NCI-H187 (cell line): ENCODE measurements at regions not wholly inside any gene's neighbourhood (a gene's known extent, or its start where the extent isn't known, plus 50 kb on each side); places are given as distances from the start of the nearest gene placed in this dataset.

Source experiments
- DNase-seq, 2 experiments: peaks; one replicate each; lab custom pipeline; 2025; lab: John Stamatoyannopoulos, UW

- no peak for DNase-seq
Measured at GRCh38 chr1:118717893-118718292, 270.2 kb downstream of the TBX15 start.

DNA sequence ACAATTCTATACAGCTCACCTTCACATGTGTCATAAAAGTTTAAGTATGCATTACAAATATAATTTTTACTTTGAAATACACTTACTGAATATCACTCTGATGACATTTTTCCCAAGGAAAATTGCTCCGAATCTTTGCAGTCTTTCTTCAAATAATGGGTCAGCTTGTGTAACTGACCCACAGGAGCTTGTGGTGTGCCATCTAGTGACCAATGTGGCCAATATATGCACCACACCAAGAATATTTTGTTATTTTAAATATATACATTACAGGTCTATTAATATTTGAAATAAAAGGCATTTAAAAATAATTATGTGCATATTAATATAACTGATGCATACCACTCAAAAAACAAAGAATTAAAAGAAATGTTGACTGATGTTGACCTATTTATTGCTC is 271.4 kb downstream of the TBX15 start:
- DNase-seq, result no peak

- no peak for DNase-seq
Measured at GRCh38 chr1:118711356-118711755, 276.8 kb downstream of the TBX15 start.

DNA sequence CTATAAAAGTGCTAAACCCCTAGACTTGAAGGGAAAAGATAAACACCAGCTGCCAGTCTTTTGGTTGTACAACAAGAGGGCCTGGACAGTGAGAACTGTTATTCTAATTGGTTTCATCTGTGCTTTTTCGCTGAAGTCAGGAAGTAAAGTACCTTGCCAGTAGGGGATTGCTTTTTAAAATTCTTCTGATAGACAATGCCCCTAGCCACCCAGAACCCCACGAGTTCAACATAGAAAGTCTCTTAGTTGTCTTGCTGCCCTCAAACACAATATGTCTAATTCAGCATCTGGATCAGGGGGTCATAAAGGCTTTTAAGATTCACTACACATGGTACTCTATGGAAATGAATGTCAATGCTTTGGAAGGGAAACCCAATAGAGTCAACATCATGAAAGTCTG is 289.2 kb downstream of the TBX15 start:
- DNase-seq, result no peak

DNA sequence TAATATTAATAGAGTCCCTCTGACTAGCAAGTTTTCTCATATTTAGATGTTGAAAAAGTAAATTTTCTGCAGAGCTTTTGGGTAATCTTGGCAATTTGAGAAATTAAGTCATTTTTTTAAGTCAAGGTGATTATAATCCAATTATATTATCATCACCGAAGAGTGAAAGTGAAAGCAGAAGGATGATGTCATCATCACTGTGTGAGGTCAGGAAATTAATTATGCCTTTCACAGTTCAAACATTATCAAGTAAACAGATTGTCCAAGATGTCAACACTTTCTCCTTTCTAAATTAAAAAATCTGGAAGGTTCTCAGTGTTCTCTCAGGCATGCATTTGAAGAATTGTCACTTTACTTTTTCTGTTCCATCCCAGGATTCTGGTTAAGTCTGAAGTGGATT is 296.0 kb downstream of the TBX15 start:
- DNase-seq, result no peak

DNA sequence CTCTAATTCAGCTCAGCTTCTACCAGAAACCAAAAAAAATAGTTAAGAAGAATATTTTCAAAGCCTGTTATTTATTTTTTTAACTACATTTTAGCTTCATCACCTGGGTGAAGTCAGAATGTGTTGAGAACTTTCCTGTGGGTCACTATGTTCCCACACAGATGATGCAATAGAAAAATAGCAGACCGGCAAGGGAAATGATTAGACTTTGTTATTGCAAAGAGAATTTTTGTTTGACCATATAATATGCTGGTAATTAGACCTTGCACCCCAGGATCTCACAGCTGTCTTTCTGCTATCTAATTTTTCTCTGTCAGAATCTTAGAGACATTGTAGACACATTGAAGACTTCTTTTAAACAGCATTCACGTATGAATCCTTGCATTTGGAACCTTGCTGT is 299.3 kb downstream of the TBX15 start:
- no peak for DNase-seq

DNA sequence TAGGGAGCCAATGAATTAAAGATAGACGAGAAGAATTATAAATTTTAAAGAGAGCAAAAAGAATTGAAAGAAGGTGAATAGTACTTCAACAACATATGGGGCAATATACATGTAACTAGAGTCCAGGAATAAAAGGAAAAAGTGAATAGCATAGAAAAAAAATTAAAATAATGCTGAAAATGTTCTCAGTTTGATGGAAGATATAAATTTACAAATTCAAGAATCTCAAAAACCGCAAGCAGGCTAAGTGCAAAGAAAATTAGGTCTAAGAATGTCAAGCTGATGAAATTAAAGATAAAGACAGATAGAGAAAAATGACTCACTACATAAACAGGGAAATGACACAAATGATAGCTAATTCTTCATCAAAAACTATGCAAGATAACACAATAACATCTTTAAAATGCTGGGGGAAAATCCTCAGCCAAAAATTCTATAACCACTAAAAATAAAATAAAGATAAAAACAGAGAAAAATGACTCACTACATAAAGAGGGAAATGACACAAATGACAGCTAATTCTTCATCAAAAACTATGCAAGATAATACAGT is 326.3 kb downstream of the TBX15 start:
- no peak for DNase-seq

DNA sequence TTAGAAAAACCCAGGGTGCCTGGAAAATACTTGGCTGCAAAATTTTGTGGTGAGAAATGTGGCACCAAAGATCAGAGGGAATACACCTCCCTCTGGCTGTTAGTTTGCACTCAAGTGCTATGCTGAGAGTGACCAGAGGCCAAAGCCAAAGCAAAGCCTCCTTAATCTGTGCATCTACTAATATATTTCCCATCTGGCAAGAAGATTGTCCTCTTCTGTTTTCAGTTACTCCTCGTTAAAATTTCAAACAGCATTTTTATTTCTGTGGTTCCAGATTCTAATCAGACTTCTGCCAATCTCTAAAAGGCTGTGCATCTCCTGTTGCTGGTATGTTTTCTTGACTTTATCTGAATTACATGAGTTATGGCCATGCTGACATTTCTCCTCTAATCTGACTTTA is 327.4 kb downstream of the TBX15 start:
- no peak for DNase-seq

DNA sequence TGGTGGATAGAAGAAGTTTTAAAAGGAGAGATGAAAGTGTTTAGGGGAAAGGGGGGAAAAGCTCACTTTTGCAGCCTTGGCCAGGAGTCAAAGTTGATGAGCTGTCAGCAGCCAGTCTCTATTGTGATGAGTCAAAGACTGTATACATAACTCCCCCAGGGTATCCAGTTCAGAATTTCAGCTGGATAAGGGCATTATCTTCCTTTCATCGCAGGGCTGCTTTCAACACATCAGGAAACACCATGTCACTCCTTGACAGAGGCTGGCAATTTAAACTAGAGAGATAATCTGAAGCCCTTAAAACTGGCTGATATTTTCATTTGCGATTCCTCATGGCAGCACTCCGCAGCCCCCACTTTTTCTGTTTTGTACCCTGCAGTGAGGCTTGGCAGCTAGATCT is 328.5 kb downstream of the TBX15 start:
- no peak for DNase-seq

- DNase-seq, result no peak
Measured at GRCh38 chr1:118650107-118650807, 337.9 kb downstream of the TBX15 start.

DNA sequence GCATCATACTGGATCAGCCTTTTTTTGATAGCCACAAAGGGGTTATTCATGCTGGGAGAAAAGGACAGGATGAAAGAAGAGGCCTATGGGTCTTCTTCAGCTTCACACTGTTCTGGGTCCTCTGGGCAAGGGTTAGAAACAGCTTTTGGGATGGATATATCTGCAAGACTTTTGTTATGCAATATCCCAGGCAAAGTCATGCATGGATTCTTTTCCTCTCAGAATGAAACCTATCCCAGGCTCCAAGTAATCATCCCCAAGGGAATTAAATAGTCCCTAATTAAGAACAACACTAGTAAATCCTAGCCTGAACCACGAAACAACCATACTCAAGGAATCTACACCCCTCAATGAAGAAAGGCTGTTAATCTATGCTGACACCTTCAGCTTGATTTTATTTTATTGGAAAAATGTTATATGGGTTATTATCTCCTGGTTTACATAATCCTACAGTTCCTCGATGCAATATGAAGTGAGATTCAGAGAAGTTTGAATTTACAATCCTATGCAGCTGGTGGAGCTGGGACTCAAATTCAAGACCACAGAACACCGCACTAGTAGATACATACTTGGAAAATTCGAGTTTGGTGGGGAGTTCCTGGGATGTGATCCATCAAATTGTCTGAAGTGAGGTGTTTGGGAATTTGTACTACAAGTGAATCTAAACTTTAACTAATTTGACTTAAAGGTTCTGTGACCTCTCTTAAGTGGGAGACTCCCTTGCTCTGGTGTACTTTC is 338.6 kb downstream of the TBX15 start:
- DNase-seq, result no peak

- DNase-seq, result no peak
Measured at GRCh38 chr1:118636004-118636403, 352.1 kb downstream of the TBX15 start.

GRCh38 chr1:118627435-118627834 is 360.7 kb downstream of the TBX15 start:
- no peak for DNase-seq

DNA sequence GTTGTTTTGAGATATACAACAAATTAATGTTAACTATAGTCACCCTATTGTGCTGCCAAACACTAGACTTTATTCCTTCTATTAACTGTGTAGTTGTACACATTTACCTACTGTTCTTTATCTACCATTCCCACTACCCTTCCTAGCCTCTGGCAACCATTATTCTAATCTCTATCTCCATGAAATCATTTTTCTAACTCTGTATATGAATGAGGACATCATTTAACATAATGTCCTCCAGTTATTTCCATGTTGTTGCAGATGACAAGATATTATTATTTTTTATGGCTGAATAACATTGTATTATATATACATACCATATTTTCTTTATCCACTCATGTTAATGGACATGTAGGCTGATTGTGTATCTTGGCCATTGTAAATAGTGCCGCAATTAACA is 366.3 kb downstream of the TBX15 start:
- DNase-seq, result no peak

GRCh38 chr1:118618618-118619340 is 369.4 kb downstream of the TBX15 start:
- DNase-seq, result no peak

GRCh38 chr1:118617916-118618315 is 370.2 kb downstream of the TBX15 start:
- DNase-seq, result no peak

- no peak for DNase-seq
Measured at GRCh38 chr1:118615066-118615465, 373.1 kb downstream of the TBX15 start.

GRCh38 chr1:118589238-118589846 is 398.8 kb downstream of the TBX15 start:
- no peak for DNase-seq

- DNase-seq, result no peak
Measured at GRCh38 chr1:118588566-118588965, 399.6 kb downstream of the TBX15 start.

GRCh38 chr1:118578276-118578675 is 393.2 kb upstream of the SPAG17 start:
- no peak for DNase-seq

GRCh38 chr1:118575060-118575459 is 390.0 kb upstream of the SPAG17 start:
- no peak for DNase-seq

DNA sequence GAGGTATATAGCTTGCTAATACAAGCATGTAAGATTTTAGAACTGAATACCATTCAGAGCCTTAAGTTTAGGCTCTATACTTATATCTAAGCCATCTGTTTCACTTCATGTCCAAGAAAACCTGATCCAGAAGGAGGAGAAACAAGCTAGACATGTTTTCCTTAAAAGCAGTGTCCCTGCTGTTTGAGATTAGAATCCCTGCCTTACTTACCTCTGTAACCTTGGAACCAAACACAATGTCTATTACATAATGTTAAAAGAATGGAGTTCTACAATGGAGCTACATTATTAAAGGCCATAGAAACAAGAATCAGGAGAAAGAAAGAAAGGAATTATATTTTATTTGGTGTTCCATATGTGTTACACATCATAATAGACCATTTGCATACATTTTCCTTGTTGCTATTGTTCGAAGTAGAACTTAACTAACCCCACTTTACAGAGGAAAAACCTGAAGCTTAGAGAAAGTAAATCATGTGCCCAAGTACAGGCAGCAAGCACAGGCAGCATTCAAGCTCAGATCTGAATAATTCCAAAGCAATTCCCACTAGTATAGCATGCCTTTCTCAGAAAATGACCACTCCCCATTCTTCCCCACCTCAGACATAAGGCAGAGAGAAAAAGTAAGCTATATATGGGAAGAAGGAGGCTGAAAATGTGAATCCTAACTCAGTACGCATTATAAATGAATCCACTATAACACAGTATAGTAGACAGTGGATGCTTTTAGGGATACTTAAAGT is 380.1 kb upstream of the SPAG17 start:
- no peak for DNase-seq
